GM12891 (cell line): ENCODE measurements at regions not wholly inside any gene's neighbourhood (a gene's known extent, or its start where the extent isn't known, plus 50 kb on each side); places are given as distances from the start of the nearest gene placed in this dataset.

Experiments used
- DNase-seq: peaks from one replicate; pipeline ENCODE4 v3.0.0; 2011; ENCODE audit warnings: low spot score; ENCODE audit not compliant: insufficient read length
- FAIRE-seq: peaks from 2 replicates; lab custom pipeline; 2011; peaks lifted over from hg19 to GRCh38; lab: Jason Lieb, UNC
- PAX5 ChIP-seq: IDR thresholded peaks from 2 replicates; pipeline ENCODE4 v1.6.1; 2011; ENCODE audit warnings: low read length, moderate library complexity, mild to moderate bottlenecking; ENCODE audit not compliant: insufficient read depth, severe bottlenecking
- POLR2A ChIP-seq: IDR thresholded peaks from 2 replicates; pipeline ENCODE4 v1.6.1; 2011; ENCODE audit warnings: low read depth, low read length, control low read depth
- POLR2AphosphoS5 ChIP-seq: IDR thresholded peaks from 2 replicates; pipeline ENCODE4 v1.6.1; 2011; ENCODE audit warnings: low read depth, low read length, control low read depth
- POU2F2 ChIP-seq: IDR thresholded peaks from 2 replicates; pipeline ENCODE4 v1.6.1; 2011; ENCODE audit warnings: low read depth, mild to moderate bottlenecking, control low read depth, low read length, moderate library complexity
- SPI1 ChIP-seq: IDR thresholded peaks from 2 replicates; pipeline ENCODE4 v1.6.1; 2011; ENCODE audit warnings: low read depth, low read length, control low read depth
- TAF1 ChIP-seq: IDR thresholded peaks from 2 replicates; pipeline ENCODE4 v1.6.1; 2011; ENCODE audit warnings: low read depth, low read length, control low read depth

- DNase-seq (no peak), FAIRE-seq (no peak)
- no peak for TF ChIP-seq POLR2A
- TF ChIP-seq TAF1 = no peak
- TF ChIP-seq POU2F2 = no peak
- TF ChIP-seq SPI1 = no peak
- TF ChIP-seq POLR2AphosphoS5 = no peak
These were observed 596.1 kb downstream of the QKI start for GRCh38 chr6:164010441-164011103.

GRCh38 chr6:164008902-164009301, 594.4 kb downstream of the QKI start:
- TF ChIP-seq POU2F2 (no peak), TAF1 (no peak), POLR2AphosphoS5 (no peak), PAX5 (no peak), POLR2A (no peak), SPI1 (no peak)
- FAIRE-seq = no peak
- no peak for DNase-seq

GRCh38 chr6:164007881-164008280, 593.4 kb downstream of the QKI start:
- DNase-seq = no peak
- no peak for FAIRE-seq
- no peak for TF ChIP-seq TAF1
- TF ChIP-seq SPI1 = no peak
- no peak for TF ChIP-seq POLR2AphosphoS5
- no peak for TF ChIP-seq POLR2A
- no peak for TF ChIP-seq POU2F2
- TF ChIP-seq PAX5 = no peak

GRCh38 chr6:164006459-164006858, 591.9 kb downstream of the QKI start:
- no peak for TF ChIP-seq POU2F2
- TF ChIP-seq POLR2A = no peak
- no peak for TF ChIP-seq SPI1
- TF ChIP-seq PAX5 = no peak
- no peak for TF ChIP-seq TAF1
- TF ChIP-seq POLR2AphosphoS5 = no peak
- DNase-seq (no peak), FAIRE-seq (no peak)

GRCh38 chr6:164005004-164005711, 590.6 kb downstream of the QKI start:
- DNase-seq (no peak), FAIRE-seq (no peak)
- TF ChIP-seq PAX5 (no peak), POLR2A (no peak), POU2F2 (no peak), SPI1 (no peak), TAF1 (no peak), POLR2AphosphoS5 (no peak)

- TF ChIP-seq PAX5 (no peak), POU2F2 (no peak), SPI1 (no peak), TAF1 (no peak), POLR2AphosphoS5 (no peak), POLR2A (no peak)
- FAIRE-seq (no peak), DNase-seq (no peak)
These were observed 585.8 kb downstream of the QKI start for GRCh38 chr6:164000276-164000675.

- DNase-seq (no peak), FAIRE-seq (no peak)
- no peak for TF ChIP-seq TAF1
- no peak for TF ChIP-seq SPI1
- no peak for TF ChIP-seq PAX5
- TF ChIP-seq POLR2A = no peak
- TF ChIP-seq POU2F2 = no peak
- no peak for TF ChIP-seq POLR2AphosphoS5
These were observed 585.1 kb downstream of the QKI start for GRCh38 chr6:163999475-164000125.

- no peak for TF ChIP-seq SPI1
- TF ChIP-seq POU2F2 = no peak
- no peak for TF ChIP-seq PAX5
- no peak for TF ChIP-seq TAF1
- TF ChIP-seq POLR2A = no peak
- TF ChIP-seq POLR2AphosphoS5 = no peak
- FAIRE-seq = no peak
- no peak for DNase-seq
These were observed 584.0 kb downstream of the QKI start for GRCh38 chr6:163998496-163998895.

GRCh38 chr6:163996491-163996890, 582.0 kb downstream of the QKI start:
- DNase-seq (no peak), FAIRE-seq (no peak)
- no peak for TF ChIP-seq POLR2AphosphoS5
- no peak for TF ChIP-seq SPI1
